Vagina (tissue), 2 donors: ENCODE measurements at regions not wholly inside any gene's neighbourhood (a gene's known extent, or its start where the extent isn't known, plus 50 kb on each side); places are given as distances from the start of the nearest gene placed in this dataset.

Source experiments
- CTCF ChIP-seq, 3 experiments: fragments of 450-650 bp in 2 of 3; fragments of 200-600 bp in 1 of 3; sonication (generic) in 1 of 3; IDR thresholded peaks; one replicate each; pipeline ENCODE4 v1.5.1; 2017 to 2019; ENCODE audit warnings: antibody characterized with exemption in 3 of 3, mild to moderate bottlenecking in 2 of 3, moderate library complexity in 2 of 3
- POLR2A ChIP-seq, 2 donors: fragments of 450-650 bp; IDR thresholded peaks; one replicate each; pipeline ENCODE4 v1.6.1; 2017; ENCODE audit warnings: antibody characterized with exemption in 2 of 2, mild to moderate bottlenecking in 2 of 2, moderate library complexity in 2 of 2
- POLR2AphosphoS5 ChIP-seq, 2 donors: sonication (generic); formaldehyde crosslinking; IDR thresholded peaks; one replicate each; pipeline ENCODE4 v1.9.0; 2017; ENCODE audit warnings: antibody characterized with exemption in 2 of 2, mild to moderate bottlenecking in 2 of 2, low read depth in 1 of 2; ENCODE audit not compliant: insufficient read depth in 1 of 2

GRCh38 chrX:1112321-1112720 is 100.1 kb downstream of the CRLF2 start:
- no peak for TF ChIP-seq CTCF (IDR thresholded peaks at IDR 0.05)
- TF ChIP-seq POLR2AphosphoS5 (IDR thresholded peaks at IDR 0.05; ENCODE audit: insufficient read depth in 1 of 2, low read depth in 1 of 2): no peak
- TF ChIP-seq POLR2A (IDR thresholded peaks at IDR 0.05): no peak
